ENCODE measurements at regions not wholly inside any gene's neighbourhood (a gene's known extent, or its start where the extent isn't known, plus 50 kb on each side); places are given as distances from the start of the nearest gene placed in this dataset.

- no peak overlapping the region for H4K91ac ChIP-seq (replicated peaks; ENCODE audit: insufficient read length, low read length)
- TF ChIP-seq HDAC6 (IDR thresholded peaks at IDR 0.05; ENCODE audit: low read depth, low read length) = no peak
- H4K20me1 ChIP-seq (replicated peaks in 1 of 2; ENCODE audit: control insufficient read depth in 1 of 2, insufficient read depth in 2 of 2, low read length in 2 of 2) = no peaks in the 10 kb centered on the region
- DNase-seq (ENCODE audit: low read depth in 1 of 2, low spot score in 2 of 2) = no peak
- H3K27me3 ChIP-seq (replicated peaks in 1 of 4; ENCODE audit: control insufficient read depth in 3 of 4, extremely low read depth in 1 of 4, insufficient read depth in 3 of 4, low read length in 3 of 4) = no peaks in the 10 kb centered on the region
- no peak overlapping the region for H3K27ac ChIP-seq (ENCODE audit: low read depth, low read length)
- ChIA-PET CTCF (ENCODE audit: partially characterized antibody) (interaction anchor here (1.1 to 1.5 kb wide), 2 partner anchors 37 to 271 kb away, joined by 4 to 5 read pairs; no protein-coding TSS in a partner anchor), POLR2A (ENCODE audit: partially characterized antibody) (no interaction called here)
- no peaks in the 10 kb centered on the region for H3K4me1 ChIP-seq (replicated peaks in 1 of 4; ENCODE audit: control insufficient read depth in 3 of 4, insufficient read depth in 4 of 4, low read length in 3 of 4)
- H3K23ac ChIP-seq (ENCODE audit: insufficient read length) = no peak overlapping the region
- no peak overlapping the region for H2BK15ac ChIP-seq (ENCODE audit: low read length)
- no peak overlapping the region for H4K8ac ChIP-seq (ENCODE audit: extremely low read depth, insufficient read depth, low read length)
- H3K18ac ChIP-seq (ENCODE audit: extremely low read depth, low read length) = no peak overlapping the region
- no peak overlapping the region for H3K14ac ChIP-seq (ENCODE audit: insufficient read length)
- no peak overlapping the region for H2BK12ac ChIP-seq (ENCODE audit: low read depth, low read length)
- FAIRE-seq = no peak
- no peak overlapping the region for H3K4me3 ChIP-seq (ENCODE audit: extremely low read depth in 1 of 4, insufficient read depth in 2 of 4, low read depth in 3 of 4, low read length in 4 of 4)
- no peaks in the 10 kb centered on the region for H3K79me2 ChIP-seq (ENCODE audit: control insufficient read depth in 1 of 2, insufficient read depth in 2 of 2, low read length in 2 of 2)
- H3K79me1 ChIP-seq (ENCODE audit: low read depth, low read length) = no peaks in the 10 kb centered on the region
- no peak overlapping the region for H2AK5ac ChIP-seq (ENCODE audit: low read depth, low read length)
- no peak overlapping the region for H3K4ac ChIP-seq (replicated peaks; ENCODE audit: insufficient read length, low read depth, low read length)
- no peak overlapping the region for H4K5ac ChIP-seq (ENCODE audit: insufficient read length, low read depth, low read length)
- H2BK120ac ChIP-seq (replicated peaks; ENCODE audit: low read depth, low read length) = no peak overlapping the region
- H3K4me2 ChIP-seq (ENCODE audit: insufficient read depth in 1 of 2, low read depth in 2 of 2, low read length in 2 of 2) = no peak overlapping the region
- no peaks in the 10 kb centered on the region for H3K9me3 ChIP-seq (ENCODE audit: insufficient read depth in 2 of 2, low read depth in 1 of 2, low read length in 1 of 2)
- H3K23me2 ChIP-seq (ENCODE audit: low read depth, low read length) = no peaks in the 10 kb centered on the region
- H3K36me3 ChIP-seq (ENCODE audit: control insufficient read depth in 2 of 4, insufficient read depth in 4 of 4, low read length in 3 of 4) = no peaks in the 10 kb centered on the region
- no peak overlapping the region for H2BK5ac ChIP-seq (ENCODE audit: low read depth, low read length)
- H2BK20ac ChIP-seq (ENCODE audit: low read length) = no peak overlapping the region
- no peak overlapping the region for H3K56ac ChIP-seq (replicated peaks; ENCODE audit: insufficient read length, low read depth, low read length)
- H2AFZ ChIP-seq (ENCODE audit: low read length) = no peak overlapping the region; the same call in 1 of the 2 replicates
- WGBS, 2 experiments (ENCODE audit: extremely low coverage in 1 of 2, insufficient coverage in 1 of 2, insufficient read length in 1 of 2, insufficient replicate concordance in 2 of 2, low coverage in 1 of 2, low lambda C conversion rate in 2 of 2, missing lambda C conversion rate in 1 of 2) = 82% methylated on average over 1 of the region's 1 CpG; no CpG with 5 or more reads in 1 of the 2 experiments
- H3K9ac ChIP-seq (replicated peaks in 1 of 4; ENCODE audit: extremely low read depth in 1 of 4, low read depth in 3 of 4, low read length in 3 of 4) = no peak overlapping the region
Observed at GRCh38 chr10:80971461-80971860, 433.8 kb downstream of the SH2D4B start.
